K562 (cell line): ENCODE measurements at regions not wholly inside any gene's neighbourhood (a gene's known extent, or its start where the extent isn't known, plus 50 kb on each side); places are given as distances from the start of the nearest gene placed in this dataset.

Source experiments
- ATAC-seq: fragments of 200-7000 bp; cut with Tn5 transposase; 3 replicates; pipeline ENCODE4 v1.9.1; 2020; ENCODE audit warnings: moderate library complexity
- BruUV-seq: library from RNA; stranded (reverse); fragments of 400-500 nt; replicated peaks from 2 replicates; lab custom pipeline; 2021; lab: Mats Ljungman, UMichigan
- CTCF ChIA-PET: fragments of 300-600 bp; formaldehyde crosslinking; extraction: SDS; loops from one replicate; lab custom pipeline; 2021; ENCODE audit warnings: low intra/inter-chr PET ratio; lab: Yijun Ruan, JAX
- POLR2A ChIA-PET: fragments of 300-600, 350-650 bp; sonication (Branson Sonifier 250); formaldehyde crosslinking; extraction: SDS; loops from one replicate; lab custom pipeline; 2021; ENCODE audit warnings: antibody characterized with exemption, inconsistent platforms; lab: Yijun Ruan, JAX
- DNase-seq, 4 experiments: peaks; one replicate each; pipeline versions ENCODE4 v3.0.0 to v3.0.0-alpha.2; 2011 to 2018; ENCODE audit warnings: low spot score in 3 of 4, mixed read lengths in 3 of 4; ENCODE audit errors: extremely low read depth in 1 of 4
- FAIRE-seq: peaks from 2 replicates; lab custom pipeline; 2011; peaks lifted over from hg19 to GRCh38; lab: Jason Lieb, UNC
- H2AFZ ChIP-seq: 2 replicates; pipeline ENCODE4 v1.6.0; 2011; ENCODE audit warnings: low read depth, low read length, control low read depth, inconsistent platforms
- H3K27ac ChIP-seq: fragments of 200-600 bp; 3 replicates; pipeline ENCODE4 v1.8.0; 2011; ENCODE audit warnings: low read depth, mild to moderate bottlenecking, control low read depth, inconsistent platforms, low read length, moderate library complexity, mixed read lengths; ENCODE audit errors: extremely low read depth
- H3K27me3 ChIP-seq, 2 experiments: fragments of 300-600 bp in 1 of 2; 2 replicates in 1 of 2; 3 replicates in 1 of 2; pipeline versions ENCODE4 v1.6.0 to v1.8.0; 2011; ENCODE audit warnings: inconsistent platforms in 2 of 2, low read length in 2 of 2, mild to moderate bottlenecking in 1 of 2, mixed read lengths in 1 of 2, moderate library complexity in 1 of 2; ENCODE audit not compliant: control insufficient read depth in 2 of 2, insufficient read depth in 2 of 2
- H3K36me3 ChIP-seq: fragments of 300-600 bp; 3 replicates; pipeline ENCODE4 v1.8.0; 2011; ENCODE audit warnings: mild to moderate bottlenecking, low read length, inconsistent platforms; ENCODE audit not compliant: control insufficient read depth, insufficient read depth
- H3K4me1 ChIP-seq, 2 experiments: fragments of 200-600 bp in 1 of 2; replicated peaks in 1 of 2; 2 replicates in 1 of 2; 3 replicates in 1 of 2; pipeline versions ENCODE4 v1.5.1 to v1.8.0; 2011; ENCODE audit warnings: inconsistent platforms in 2 of 2, low read length in 2 of 2, mild to moderate bottlenecking in 1 of 2, mixed read lengths in 1 of 2, moderate library complexity in 1 of 2; ENCODE audit not compliant: control insufficient read depth in 2 of 2, insufficient read depth in 2 of 2
- H3K4me2 ChIP-seq: 2 replicates; pipeline ENCODE4 v1.6.1; 2011; ENCODE audit warnings: low read length, control low read depth, inconsistent platforms, mixed read lengths; ENCODE audit not compliant: insufficient read depth
- H3K4me3 ChIP-seq: fragments of 200-600 bp; sonication (generic), shearing (Covaris generic); 2 replicates; pipeline ENCODE4 v1.5.1; 2016; ENCODE audit warnings: control low read depth, inconsistent platforms
- H3K79me2 ChIP-seq: fragments of 200-600 bp; 3 replicates; pipeline ENCODE4 v1.8.0; 2011; ENCODE audit warnings: low read length, inconsistent platforms; ENCODE audit not compliant: control insufficient read depth, insufficient read depth
- H3K9ac ChIP-seq, 2 experiments: 2 replicates each; pipeline versions ENCODE4 v1.6.0 to v1.6.1; 2011; ENCODE audit warnings: low read depth in 2 of 2, low read length in 2 of 2, control low read depth in 1 of 2, inconsistent platforms in 1 of 2, mild to moderate bottlenecking in 1 of 2, mixed read lengths in 1 of 2; ENCODE audit not compliant: insufficient read depth in 1 of 2
- H3K9me1 ChIP-seq: one replicate; pipeline ENCODE4 v1.6.0; 2011; ENCODE audit warnings: inconsistent platforms, mild to moderate bottlenecking, low read length, moderate library complexity; ENCODE audit not compliant: control insufficient read depth, insufficient read depth
- H3K9me3 ChIP-seq: replicated peaks from 2 replicates; pipeline ENCODE4 v1.5.1; 2011; ENCODE audit warnings: low read depth, low read length, inconsistent platforms; ENCODE audit not compliant: control insufficient read depth, insufficient read depth
- H4K20me1 ChIP-seq: replicated peaks from 2 replicates; pipeline ENCODE4 v1.6.1; 2011; ENCODE audit warnings: low read length, inconsistent platforms, mixed read lengths; ENCODE audit not compliant: control insufficient read depth, insufficient read depth
- CTCF ChIP-seq, 3 experiments: IDR thresholded peaks in 2 of 3; conservative IDR thresholded peaks in 1 of 3; 2 replicates each; pipeline ENCODE4 v1.5.1; 2011 to 2012; ENCODE audit warnings: low read length in 3 of 3, mild to moderate bottlenecking in 3 of 3, control low read depth in 2 of 3, improper control_type of control experiment in 1 of 3, inconsistent platforms in 1 of 3, low read depth in 1 of 3, mixed read lengths in 1 of 3, moderate library complexity in 1 of 3; ENCODE audit not compliant: insufficient read depth in 2 of 3
- E2F5 ChIP-seq: sonication (generic); formaldehyde crosslinking; IDR thresholded peaks from 2 replicates; pipeline ENCODE4 v1.8.0; 2022; ENCODE audit warnings: mild to moderate bottlenecking, missing genetic modification reagents
- NR4A1 ChIP-seq, 2 experiments: fragments of 250-450 bp in 1 of 2; fragments of 450-650 bp in 1 of 2; sonication (Bioruptor Pico) in 1 of 2; IDR thresholded peaks; 2 replicates each; pipeline versions ENCODE4 v1.4.0 to v1.6.1; 2016 to 2020; ENCODE audit warnings: mild to moderate bottlenecking in 2 of 2, missing compliant biosample characterization in 1 of 2, missing genetic modification characterization in 1 of 2, moderate library complexity in 1 of 2
- PCBP1 ChIP-seq: fragments of 200-400 bp; formaldehyde crosslinking; IDR thresholded peaks from 2 replicates; pipeline ENCODE4 v1.6.1; 2018; ENCODE audit warnings: mild to moderate bottlenecking, low read depth, low read length; ENCODE audit not compliant: poor library complexity, severe bottlenecking
- PHTF2 ChIP-seq: fragments of 250-450 bp; sonication (Bioruptor Pico); IDR thresholded peaks from 2 replicates; pipeline ENCODE4 v1.5.0; 2021; ENCODE audit warnings: mild to moderate bottlenecking
- RBM22 ChIP-seq: fragments of 200-400 bp; formaldehyde crosslinking; IDR thresholded peaks from 2 replicates; pipeline ENCODE4 v1.6.1; 2018; ENCODE audit warnings: low read length, low read depth; ENCODE audit not compliant: poor library complexity, severe bottlenecking
- SPI1 ChIP-seq: IDR thresholded peaks from 2 replicates; pipeline ENCODE4 v1.6.1; 2011; ENCODE audit warnings: low read depth, low read length, control low read depth, borderline replicate concordance
- in situ Hi-C: fragments of 300-500 bp; cut with MboI; formaldehyde crosslinking; loops from 4 replicates; pipeline ENCODE4 v1.15.0; 2018; ENCODE audit warnings: inconsistent platforms, mixed read lengths
- intact Hi-C: fragments of 100-400 bp; cut with micrococcal nuclease; formaldehyde crosslinking; loops from 2 replicates; pipeline ENCODE4 v1.14.2; 2022

- TF ChIP-seq SPI1 (no peak), CTCF (IDR thresholded peaks at IDR 0.05 in 2 of 3, conservative IDR thresholded peaks at IDR 0.05 in 1 of 3; ENCODE audit: insufficient read depth in 2 of 3, low read depth in 1 of 3, low read length in 3 of 3) (no peak), PHTF2 (CRISPR knock-in tag) (no peak), RBM22 (no peak), E2F5 (CRISPR knock-in tag) (no peak), PCBP1 (no peak), NR4A1 (CRISPR knock-in tag; IDR thresholded peaks at IDR 0.05) (no peak), NR4A1 (tag; IDR thresholded peaks at IDR 0.05) (no peak)
- Histone ChIP-seq H3K9me3 (no peaks in the 10 kb centered on the region), H3K27ac (no peak overlapping the region), H3K4me2 (no peak overlapping the region), H3K36me3 (no peaks in the 10 kb centered on the region), H3K4me1 (no peaks in the 10 kb centered on the region), H4K20me1 (no peaks in the 10 kb centered on the region), H3K9me1 (no peaks in the 10 kb centered on the region), H3K4me3 (no peak overlapping the region), H3K27me3 (no peaks in the 10 kb centered on the region), H3K9ac (no peak overlapping the region), H2AFZ (no peak overlapping the region), H3K79me2 (no peaks in the 10 kb centered on the region)
- DNase-seq, result no peak
- ATAC-seq, result no peak
- intact Hi-C loops (no loop called here), in situ Hi-C loops (no loop called here)
- POLR2A ChIA-PET, result no interaction called here
- CTCF ChIA-PET, result no interaction called here
- BruUV-seq, result no TSS peak
- FAIRE-seq, result no peak
Observed at GRCh38 chr4:92237559-92237958, 66.2 kb upstream of the GRID2 start.
